ENCODE measurements at regions not wholly inside any gene's neighbourhood (a gene's known extent, or its start where the extent isn't known, plus 50 kb on each side); places are given as distances from the start of the nearest gene placed in this dataset.

DNA sequence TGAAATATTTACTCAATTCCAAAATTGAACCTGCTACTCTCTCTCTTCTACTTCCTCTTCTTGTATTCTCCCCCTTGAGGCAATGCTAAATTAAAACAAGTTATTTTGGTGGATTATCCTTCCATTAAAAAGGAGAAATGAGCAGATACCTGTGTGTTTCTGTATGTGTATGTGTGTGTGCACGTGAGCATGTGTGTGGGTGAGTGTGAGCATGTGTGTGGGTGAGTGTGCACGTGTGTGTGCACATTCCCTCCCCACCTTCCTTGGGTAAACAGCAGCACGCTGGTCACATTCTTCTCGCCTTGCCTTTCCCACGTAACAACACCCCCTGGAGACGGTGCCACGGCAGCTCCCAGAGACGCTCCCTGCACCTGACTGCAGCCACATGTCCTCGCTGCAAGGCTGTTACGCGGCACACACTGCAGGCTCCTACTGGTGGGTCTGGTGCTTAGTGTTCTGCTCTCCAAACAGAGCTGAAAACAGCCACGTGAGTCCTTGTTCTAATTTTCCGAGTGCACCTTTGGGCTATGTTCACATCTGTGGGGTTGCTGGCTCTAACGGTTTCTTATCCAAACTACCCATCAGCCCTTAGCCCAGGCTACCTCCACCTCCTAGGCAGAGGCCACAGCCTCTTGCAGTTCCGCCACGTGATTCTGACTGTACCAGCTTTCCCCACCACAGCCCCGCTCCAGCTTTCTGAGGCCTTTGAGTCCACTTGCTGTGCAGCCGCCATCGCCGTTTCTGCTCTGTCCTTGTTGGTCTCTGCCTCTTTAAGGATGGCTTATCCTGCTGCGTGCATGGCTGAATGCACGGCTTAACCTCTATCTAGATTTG lies 123.4 kb downstream of the CTTN start:
- H3K36me3 ChIP-seq (ENCODE audit: insufficient read depth, low read length, poor library complexity, severe bottlenecking) = no peaks in the 10 kb centered on the region
- H3K9me3 ChIP-seq (ENCODE audit: low read depth, low read length, poor library complexity, severe bottlenecking) = no peaks in the 10 kb centered on the region
- H3K4me3 ChIP-seq (ENCODE audit: low read depth, low read length, poor library complexity, severe bottlenecking) = no peak overlapping the region
- CTCF ChIA-PET = no interaction called here
- intact Hi-C loops (cut with micrococcal nuclease; ENCODE audit: unreplicated experiment) = no loop called here
- TF ChIP-seq, protein P1, sequence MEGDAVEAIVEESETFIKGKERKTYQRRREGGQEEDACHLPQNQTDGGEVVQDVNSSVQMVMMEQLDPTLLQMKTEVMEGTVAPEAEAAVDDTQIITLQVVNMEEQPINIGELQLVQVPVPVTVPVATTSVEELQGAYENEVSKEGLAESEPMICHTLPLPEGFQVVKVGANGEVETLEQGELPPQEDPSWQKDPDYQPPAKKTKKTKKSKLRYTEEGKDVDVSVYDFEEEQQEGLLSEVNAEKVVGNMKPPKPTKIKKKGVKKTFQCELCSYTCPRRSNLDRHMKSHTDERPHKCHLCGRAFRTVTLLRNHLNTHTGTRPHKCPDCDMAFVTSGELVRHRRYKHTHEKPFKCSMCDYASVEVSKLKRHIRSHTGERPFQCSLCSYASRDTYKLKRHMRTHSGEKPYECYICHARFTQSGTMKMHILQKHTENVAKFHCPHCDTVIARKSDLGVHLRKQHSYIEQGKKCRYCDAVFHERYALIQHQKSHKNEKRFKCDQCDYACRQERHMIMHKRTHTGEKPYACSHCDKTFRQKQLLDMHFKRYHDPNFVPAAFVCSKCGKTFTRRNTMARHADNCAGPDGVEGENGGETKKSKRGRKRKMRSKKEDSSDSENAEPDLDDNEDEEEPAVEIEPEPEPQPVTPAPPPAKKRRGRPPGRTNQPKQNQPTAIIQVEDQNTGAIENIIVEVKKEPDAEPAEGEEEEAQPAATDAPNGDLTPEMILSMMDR (conservative IDR thresholded peaks at IDR 0.05; ENCODE audit: low read depth, low read length) = no peak
- no peak for TF ChIP-seq EZH2 (IDR thresholded peaks at IDR 0.05; ENCODE audit: borderline replicate concordance, low read depth, low read length, poor library complexity, severe bottlenecking)
- POLR2A ChIA-PET (ENCODE audit: low non-redundant PET) = no interaction called here
- no peaks in the 10 kb centered on the region for H3K4me1 ChIP-seq (ENCODE audit: insufficient read depth, low read length, poor library complexity, severe bottlenecking)
- H3K27ac ChIP-seq (ENCODE audit: low read depth, low read length, poor library complexity, severe bottlenecking) = no peak overlapping the region
- DNase-seq (ENCODE audit: low spot score) = no peak
- H3K27me3 ChIP-seq (replicated peaks; ENCODE audit: insufficient read depth, low read depth, low read length, poor library complexity) = peaks cover 25% of the 10 kb centered on the region
- no TSS peak for BruUV-seq (replicated peaks)

DNA sequence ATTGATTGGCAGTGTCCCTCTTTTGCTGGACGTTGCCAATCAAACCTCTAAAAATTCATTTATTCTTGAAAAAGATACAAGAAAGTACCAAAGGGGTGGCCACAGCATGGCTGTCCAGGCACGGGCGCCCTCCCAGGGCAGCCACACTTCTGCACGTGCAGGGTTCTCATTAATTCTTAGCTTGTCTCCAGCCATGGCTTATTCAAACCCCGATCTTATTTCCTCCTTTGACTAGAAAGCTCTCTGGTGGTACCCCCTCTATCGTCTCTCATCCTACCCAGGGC lies 123.9 kb downstream of the CTTN start:
- Histone ChIP-seq H3K27me3 (replicated peaks; ENCODE audit: insufficient read depth, low read depth, low read length, poor library complexity) (peaks cover 21% of the 10 kb centered on the region), H3K4me1 (ENCODE audit: insufficient read depth, low read length, poor library complexity, severe bottlenecking) (no peaks in the 10 kb centered on the region), H3K9me3 (ENCODE audit: low read depth, low read length, poor library complexity, severe bottlenecking) (no peaks in the 10 kb centered on the region), H3K36me3 (ENCODE audit: insufficient read depth, low read length, poor library complexity, severe bottlenecking) (no peaks in the 10 kb centered on the region), H3K4me3 (ENCODE audit: low read depth, low read length, poor library complexity, severe bottlenecking) (no peak overlapping the region), H3K27ac (ENCODE audit: low read depth, low read length, poor library complexity, severe bottlenecking) (no peak overlapping the region)
- POLR2A ChIA-PET (ENCODE audit: low non-redundant PET) = no interaction called here
- no peak for TF ChIP-seq EZH2 (IDR thresholded peaks at IDR 0.05; ENCODE audit: borderline replicate concordance, low read depth, low read length, poor library complexity, severe bottlenecking)
- TF ChIP-seq, protein P1 (conservative IDR thresholded peaks at IDR 0.05; ENCODE audit: low read depth, low read length) = no peak
- CTCF ChIA-PET = no interaction called here
- DNase-seq (ENCODE audit: low spot score) = no peak
- no TSS peak for BruUV-seq (replicated peaks)
- intact Hi-C loops (cut with micrococcal nuclease; ENCODE audit: unreplicated experiment) = no loop called here

DNA sequence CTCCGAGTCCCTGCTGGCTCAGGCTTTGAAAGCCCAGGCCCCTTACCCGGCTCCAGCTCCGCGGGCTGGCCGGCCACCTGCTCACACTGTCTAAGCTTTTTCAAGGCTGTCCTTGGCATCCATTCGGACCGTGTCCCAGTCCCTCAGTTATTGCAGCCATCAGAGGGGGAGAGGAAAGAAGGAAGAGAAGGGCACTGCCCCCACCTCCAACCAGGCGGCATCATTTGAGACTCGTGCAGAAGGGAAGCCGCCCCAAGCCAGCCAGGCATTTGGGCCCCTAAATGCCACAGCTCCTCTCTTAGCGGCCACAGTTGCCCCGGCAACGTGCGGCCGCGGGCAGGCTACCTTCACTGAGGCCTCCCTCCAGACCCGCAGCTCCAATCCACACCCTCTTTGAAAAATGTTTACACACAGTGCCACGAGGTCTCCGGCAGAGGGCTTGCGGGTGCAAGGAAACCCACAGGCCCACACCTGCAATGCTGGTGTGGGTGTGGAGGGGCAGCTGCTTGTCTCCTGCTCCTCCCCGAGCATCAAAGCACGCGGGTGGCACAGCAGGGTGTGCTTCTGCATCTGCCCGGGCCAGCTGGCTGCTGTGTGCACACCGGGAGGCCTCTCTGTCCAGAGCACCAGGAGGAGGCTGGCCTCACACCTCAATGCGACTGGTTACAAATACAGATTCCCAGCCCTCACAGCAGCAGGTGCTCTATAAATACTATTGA lies 124.4 kb downstream of the CTTN start:
- no peak for TF ChIP-seq EZH2 (IDR thresholded peaks at IDR 0.05; ENCODE audit: borderline replicate concordance, low read depth, low read length, poor library complexity, severe bottlenecking)
- TF ChIP-seq, protein P1 (conservative IDR thresholded peaks at IDR 0.05; ENCODE audit: low read depth, low read length) = no peak
- POLR2A ChIA-PET (ENCODE audit: low non-redundant PET) = interaction anchor here (0.5 kb wide), 1 partner anchor 872 kb away, joined by 3 read pairs; no protein-coding TSS in a partner anchor
- BruUV-seq (replicated peaks) = no TSS peak
- CTCF ChIA-PET = no interaction called here
- Histone ChIP-seq H3K4me1 (ENCODE audit: insufficient read depth, low read length, poor library complexity, severe bottlenecking) (no peaks in the 10 kb centered on the region), H3K4me3 (ENCODE audit: low read depth, low read length, poor library complexity, severe bottlenecking) (no peak overlapping the region), H3K9me3 (ENCODE audit: low read depth, low read length, poor library complexity, severe bottlenecking) (no peaks in the 10 kb centered on the region), H3K27ac (ENCODE audit: low read depth, low read length, poor library complexity, severe bottlenecking) (no peak overlapping the region), H3K27me3 (replicated peaks; ENCODE audit: insufficient read depth, low read depth, low read length, poor library complexity) (peaks cover 16% of the 10 kb centered on the region), H3K36me3 (ENCODE audit: insufficient read depth, low read length, poor library complexity, severe bottlenecking) (no peaks in the 10 kb centered on the region)
- intact Hi-C loops (cut with micrococcal nuclease; ENCODE audit: unreplicated experiment) = no loop called here
- no peak for DNase-seq (ENCODE audit: low spot score)

Data from A673 (cell line).